Lower lobe of right lung (tissue), 2 donors: ENCODE measurements at regions not wholly inside any gene's neighbourhood (a gene's known extent, or its start where the extent isn't known, plus 50 kb on each side); places are given as distances from the start of the nearest gene placed in this dataset.

Source experiments
- ATAC-seq, 2 donors: fragments of 200-7000 bp; cut with Tn5 transposase; one replicate each; pipeline ENCODE4 v1.9.1; 2020 to 2022; ENCODE audit warnings: mild to moderate bottlenecking in 2 of 2, moderate library complexity in 2 of 2
- DNase-seq: peaks from one replicate; pipeline ENCODE4 v3.0.0-alpha.2; 2020
- H3K27ac ChIP-seq: fragments of 200-600 bp; one replicate; pipeline ENCODE4 v1.8.0; 2022
- H3K27me3 ChIP-seq: fragments of 200-600 bp; one replicate; pipeline ENCODE4 v1.8.0; 2022; ENCODE audit warnings: low read depth
- H3K36me3 ChIP-seq: fragments of 200-600 bp; one replicate; pipeline ENCODE4 v1.8.0; 2022; ENCODE audit warnings: mild to moderate bottlenecking
- H3K4me1 ChIP-seq: fragments of 200-600 bp; one replicate; pipeline ENCODE4 v1.8.0; 2022
- H3K4me3 ChIP-seq: fragments of 200-600 bp; one replicate; pipeline ENCODE4 v1.8.0; 2022; ENCODE audit warnings: mild to moderate bottlenecking
- H3K9me3 ChIP-seq: fragments of 200-600 bp; one replicate; pipeline ENCODE4 v1.8.0; 2022
- intact Hi-C: fragments of 100-400 bp; cut with DNase I; formaldehyde crosslinking; loops from one replicate; pipeline ENCODE4 v1.11.0; 2022
- TF ChIP-seq, protein P1 (sequence below): fragments of 200-600 bp; IDR thresholded peaks from one replicate; pipeline ENCODE4 v1.8.0; 2022; ENCODE audit warnings: antibody characterized with exemption, mild to moderate bottlenecking
- donor health status: DM: no; HTN: yes; CAD: no; lungs with severe emphysema.

GRCh38 chr13:50128428-50128931 is 113.2 kb downstream of the KCNRG start:
- DNase-seq (no peak), ATAC-seq (no peak)
- Histone ChIP-seq H3K4me3 (no peak overlapping the region), H3K27me3 (peaks cover 53% of the 10 kb centered on the region), H3K4me1 (peaks cover 48% of the 10 kb centered on the region), H3K36me3 (no peaks in the 10 kb centered on the region), H3K9me3 (no peaks in the 10 kb centered on the region), H3K27ac (no peak overlapping the region)
- intact Hi-C loops = no loop called here
- TF ChIP-seq, protein P1, sequence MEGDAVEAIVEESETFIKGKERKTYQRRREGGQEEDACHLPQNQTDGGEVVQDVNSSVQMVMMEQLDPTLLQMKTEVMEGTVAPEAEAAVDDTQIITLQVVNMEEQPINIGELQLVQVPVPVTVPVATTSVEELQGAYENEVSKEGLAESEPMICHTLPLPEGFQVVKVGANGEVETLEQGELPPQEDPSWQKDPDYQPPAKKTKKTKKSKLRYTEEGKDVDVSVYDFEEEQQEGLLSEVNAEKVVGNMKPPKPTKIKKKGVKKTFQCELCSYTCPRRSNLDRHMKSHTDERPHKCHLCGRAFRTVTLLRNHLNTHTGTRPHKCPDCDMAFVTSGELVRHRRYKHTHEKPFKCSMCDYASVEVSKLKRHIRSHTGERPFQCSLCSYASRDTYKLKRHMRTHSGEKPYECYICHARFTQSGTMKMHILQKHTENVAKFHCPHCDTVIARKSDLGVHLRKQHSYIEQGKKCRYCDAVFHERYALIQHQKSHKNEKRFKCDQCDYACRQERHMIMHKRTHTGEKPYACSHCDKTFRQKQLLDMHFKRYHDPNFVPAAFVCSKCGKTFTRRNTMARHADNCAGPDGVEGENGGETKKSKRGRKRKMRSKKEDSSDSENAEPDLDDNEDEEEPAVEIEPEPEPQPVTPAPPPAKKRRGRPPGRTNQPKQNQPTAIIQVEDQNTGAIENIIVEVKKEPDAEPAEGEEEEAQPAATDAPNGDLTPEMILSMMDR = no peak

GRCh38 chr13:50129081-50129705 is 113.9 kb downstream of the KCNRG start:
- Histone ChIP-seq H3K4me1 (peaks cover 47% of the 10 kb centered on the region), H3K27me3 (peaks cover 57% of the 10 kb centered on the region), H3K36me3 (no peaks in the 10 kb centered on the region), H3K4me3 (peak overlapping the region; percentile 57), H3K9me3 (no peaks in the 10 kb centered on the region), H3K27ac (peak overlapping the region; percentile 7)
- DNase-seq = no peak
- TF ChIP-seq, protein P1 = no peak
- ATAC-seq = no peak
- intact Hi-C loops = no loop called here

DNA sequence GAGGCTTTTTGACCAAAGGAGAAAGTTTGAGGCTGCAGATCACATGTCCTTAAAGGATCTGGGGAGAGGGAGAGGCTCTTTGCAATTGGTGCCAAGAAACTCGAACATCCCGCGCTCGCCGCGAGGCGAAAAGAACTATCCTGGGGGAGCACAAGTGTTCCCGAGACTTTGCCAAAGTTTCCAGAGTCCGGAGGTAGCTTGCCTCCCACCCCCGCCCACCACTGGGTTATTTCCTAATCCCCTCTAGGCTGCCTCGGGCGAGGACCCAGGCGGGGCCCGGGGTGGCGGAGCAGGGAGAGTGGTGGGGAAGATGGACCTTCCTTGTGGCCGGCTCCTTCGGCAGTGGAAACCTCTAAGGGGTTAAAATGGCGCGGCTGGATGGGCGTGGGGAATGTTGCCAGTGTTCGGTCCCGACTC is 114.5 kb downstream of the KCNRG start:
- peak overlapping the region; percentile 57 for H3K4me3 ChIP-seq
- H3K4me1 ChIP-seq = peaks cover 47% of the 10 kb centered on the region
- peaks cover 57% of the 10 kb centered on the region for H3K27me3 ChIP-seq
- intact Hi-C loops = no loop called here
- peak overlapping the region; percentile 74 for H3K27ac ChIP-seq
- no peaks in the 10 kb centered on the region for H3K9me3 ChIP-seq
- H3K36me3 ChIP-seq = no peaks in the 10 kb centered on the region
- DNase-seq = no peak
- ATAC-seq = no peak
- TF ChIP-seq, protein P1 = no peak

DNA sequence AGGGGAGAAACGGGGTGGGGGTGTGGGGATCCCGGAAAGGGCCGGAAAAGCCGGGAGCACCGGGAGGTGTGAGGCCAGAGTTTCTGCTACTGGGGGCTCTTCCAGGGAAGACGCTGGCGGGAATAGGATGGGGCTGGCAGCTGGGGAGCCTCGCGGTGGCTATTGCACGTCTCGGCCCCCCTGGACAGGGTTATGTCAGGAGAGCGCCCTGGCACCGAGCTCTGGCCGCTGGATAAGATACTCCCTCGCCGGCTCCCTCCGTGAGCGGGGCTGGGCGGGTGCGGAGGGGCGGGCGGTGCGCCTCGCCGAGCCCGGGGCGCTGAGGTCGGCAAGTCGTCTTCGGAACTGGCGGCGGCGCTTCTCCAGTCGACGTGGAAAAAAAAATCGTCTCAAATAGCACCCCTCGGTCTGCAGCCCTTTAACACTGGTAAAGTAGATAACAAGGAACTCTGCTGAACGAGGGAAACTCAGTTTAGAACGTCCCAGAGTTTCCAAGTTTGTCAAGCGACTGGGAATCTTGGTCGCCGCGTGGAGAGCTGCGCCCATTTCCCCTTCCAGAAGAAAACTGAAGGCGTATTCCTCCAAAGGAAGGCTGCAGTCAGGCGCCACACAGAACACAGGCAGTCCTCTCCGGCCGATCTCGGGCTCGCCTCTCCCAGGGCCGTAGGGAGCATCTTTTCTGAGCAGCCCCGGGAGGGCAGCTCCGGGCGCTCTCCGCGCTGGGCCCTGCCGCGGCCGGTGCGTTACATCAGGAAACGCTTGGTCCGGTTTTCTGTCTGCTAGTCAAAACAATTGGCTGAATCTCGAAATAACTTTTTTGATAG is 115.1 kb downstream of the KCNRG start:
- ATAC-seq (no peak), DNase-seq (peak; percentile 66)
- no peaks in the 10 kb centered on the region for H3K9me3 ChIP-seq
- TF ChIP-seq, protein P1 = no peak
- H3K27ac ChIP-seq = peak overlapping the region; percentile 74
- H3K36me3 ChIP-seq = no peaks in the 10 kb centered on the region
- peak overlapping the region; percentile 57 for H3K4me3 ChIP-seq
- H3K4me1 ChIP-seq = peaks cover 47% of the 10 kb centered on the region
- intact Hi-C loops = no loop called here
- H3K27me3 ChIP-seq = peaks cover 57% of the 10 kb centered on the region

GRCh38 chr13:50131920-50132903 is 117.0 kb downstream of the KCNRG start:
- Histone ChIP-seq H3K36me3 (no peaks in the 10 kb centered on the region), H3K4me3 (peak overlapping the region; percentile 14), H3K9me3 (no peaks in the 10 kb centered on the region), H3K4me1 (peaks cover 38% of the 10 kb centered on the region), H3K27me3 (peaks cover 57% of the 10 kb centered on the region), H3K27ac (no peak overlapping the region)
- ATAC-seq = no peak
- DNase-seq = no peak
- TF ChIP-seq, protein P1 = no peak
- intact Hi-C loops = no loop called here
